ENCODE measurements at regions not wholly inside any gene's neighbourhood (a gene's known extent, or its start where the extent isn't known, plus 50 kb on each side); places are given as distances from the start of the nearest gene placed in this dataset.
"Not testable (repeated sequence)": the region's sequence is repeated elsewhere in the genome, so short reads cannot be mapped to it uniquely, and the experiment has no call there.

GRCh38 chr3:22862111-22862510 lies 341.0 kb upstream of the UBE2E2 start:
- DNase-seq (ENCODE audit: low spot score) = no peak
- in situ Hi-C loops (cut with HindIII; ENCODE audit: low sequenced_read_pairs) = no loop called here

- DNase-seq (ENCODE audit: low spot score); in situ Hi-C loops (cut with HindIII; ENCODE audit: low sequenced_read_pairs): not testable (repeated sequence)
Measured at GRCh38 chr3:22882834-22883233, 320.3 kb upstream of the UBE2E2 start.

- in situ Hi-C loops (cut with HindIII; ENCODE audit: low sequenced_read_pairs) = no loop called here
- no peak for DNase-seq (ENCODE audit: low spot score)
Measured at GRCh38 chr3:22885039-22885438, 318.1 kb upstream of the UBE2E2 start.

GRCh38 chr3:22885574-22886341 lies 317.4 kb upstream of the UBE2E2 start:
- DNase-seq (ENCODE audit: low spot score) = no peak
- in situ Hi-C loops (cut with HindIII; ENCODE audit: low sequenced_read_pairs) = no loop called here

GRCh38 chr3:22886439-22887068 lies 316.6 kb upstream of the UBE2E2 start:
- DNase-seq (ENCODE audit: low spot score) = peak; percentile 98
- in situ Hi-C loops (cut with HindIII; ENCODE audit: low sequenced_read_pairs) = no loop called here

- in situ Hi-C loops (cut with HindIII; ENCODE audit: low sequenced_read_pairs) = no loop called here
Measured at GRCh38 chr3:22887664-22888291, 315.3 kb upstream of the UBE2E2 start.

GRCh38 chr3:22893101-22893500 lies 310.0 kb upstream of the UBE2E2 start:
- in situ Hi-C loops (cut with HindIII; ENCODE audit: low sequenced_read_pairs) = no loop called here
- DNase-seq (ENCODE audit: low spot score) = no peak

More at GRCh38 chr3:22887664-22888291, 315.3 kb upstream of the UBE2E2 start:
- DNase-seq (ENCODE audit: low spot score) = peak; percentile 61

- in situ Hi-C loops (cut with HindIII; ENCODE audit: low sequenced_read_pairs) = no loop called here
- DNase-seq (ENCODE audit: low spot score) = no peak
Measured at GRCh38 chr3:22893644-22894325, 309.3 kb upstream of the UBE2E2 start.

GRCh38 chr3:22894865-22895264 lies 308.3 kb upstream of the UBE2E2 start:
- in situ Hi-C loops (cut with HindIII; ENCODE audit: low sequenced_read_pairs) = no loop called here
- no peak for DNase-seq (ENCODE audit: low spot score)

GRCh38 chr3:22895671-22896070 lies 307.5 kb upstream of the UBE2E2 start:
- in situ Hi-C loops (cut with HindIII; ENCODE audit: low sequenced_read_pairs) = no loop called here
- DNase-seq (ENCODE audit: low spot score) = no peak

- no peak for DNase-seq (ENCODE audit: low spot score)
- in situ Hi-C loops (cut with HindIII; ENCODE audit: low sequenced_read_pairs) = no loop called here
Measured at GRCh38 chr3:22898558-22898957, 304.6 kb upstream of the UBE2E2 start.

- in situ Hi-C loops (cut with HindIII; ENCODE audit: low sequenced_read_pairs) = no loop called here
- DNase-seq (ENCODE audit: low spot score) = no peak
Measured at GRCh38 chr3:22899441-22899840, 303.7 kb upstream of the UBE2E2 start.

- in situ Hi-C loops (cut with HindIII; ENCODE audit: low sequenced_read_pairs) = no loop called here
- no peak for DNase-seq (ENCODE audit: low spot score)
Measured at GRCh38 chr3:22900296-22900695, 302.8 kb upstream of the UBE2E2 start.

GRCh38 chr3:22901684-22902083 lies 301.4 kb upstream of the UBE2E2 start:
- in situ Hi-C loops (cut with HindIII; ENCODE audit: low sequenced_read_pairs) = no loop called here
- no peak for DNase-seq (ENCODE audit: low spot score)

GRCh38 chr3:22907161-22907780 lies 295.9 kb upstream of the UBE2E2 start:
- in situ Hi-C loops (cut with HindIII; ENCODE audit: low sequenced_read_pairs) = no loop called here
- no peak for DNase-seq (ENCODE audit: low spot score)

GRCh38 chr3:22907796-22908195 lies 295.3 kb upstream of the UBE2E2 start:
- in situ Hi-C loops (cut with HindIII; ENCODE audit: low sequenced_read_pairs) = no loop called here
- no peak for DNase-seq (ENCODE audit: low spot score)

- in situ Hi-C loops (cut with HindIII; ENCODE audit: low sequenced_read_pairs) = no loop called here
- peak; percentile 67 for DNase-seq (ENCODE audit: low spot score)
Measured at GRCh38 chr3:22908989-22909507, 294.1 kb upstream of the UBE2E2 start.

GRCh38 chr3:22916933-22917332 lies 286.2 kb upstream of the UBE2E2 start:
- in situ Hi-C loops (cut with HindIII; ENCODE audit: low sequenced_read_pairs) = no loop called here
- no peak for DNase-seq (ENCODE audit: low spot score)

GRCh38 chr3:22920006-22920405 lies 283.1 kb upstream of the UBE2E2 start:
- DNase-seq (ENCODE audit: low spot score) = no peak
- in situ Hi-C loops (cut with HindIII; ENCODE audit: low sequenced_read_pairs) = no loop called here
